ENCODE measurements at regions not wholly inside any gene's neighbourhood (a gene's known extent, or its start where the extent isn't known, plus 50 kb on each side); places are given as distances from the start of the nearest gene placed in this dataset.

DNA sequence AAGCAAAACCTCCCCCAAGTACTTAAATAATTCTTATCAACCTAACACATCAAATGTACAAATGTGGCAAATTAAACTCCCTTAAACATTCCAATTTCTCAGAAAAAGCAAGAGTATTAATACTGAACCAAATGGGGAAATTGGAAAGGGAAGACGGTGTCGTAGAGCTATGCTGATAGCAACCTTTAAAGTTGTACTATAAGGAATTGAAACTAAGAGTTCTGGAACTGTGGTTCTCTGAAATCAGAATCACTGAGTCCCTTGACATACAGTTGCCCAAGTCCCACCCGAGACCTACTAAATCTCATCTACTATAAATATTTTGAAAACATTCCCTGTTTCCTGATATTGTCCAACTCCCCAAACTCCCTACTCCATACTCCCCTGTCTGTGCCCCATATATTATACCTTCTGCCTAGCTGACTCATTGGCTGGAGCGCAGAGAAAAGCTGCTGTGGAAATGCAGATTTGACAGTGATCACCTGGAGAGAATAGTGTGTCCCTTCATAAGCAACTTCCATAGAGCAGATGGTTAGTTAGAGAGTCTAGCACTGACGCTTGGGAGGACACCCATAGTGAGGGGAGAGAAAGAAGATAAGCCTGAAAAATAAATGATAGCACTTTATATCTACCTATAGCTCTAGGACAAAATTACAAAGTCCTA, 51.4 kb upstream of the ITM2B start:
- Mint-ChIP-seq H3K4me1 (ENCODE audit: low read depth) (peaks cover 21% of the 10 kb centered on the region), H3K4me3 (no peak overlapping the region), H3K27ac (no peak overlapping the region), H3K36me3 (ENCODE audit: low read depth) (no peaks in the 10 kb centered on the region), H3K27me3 (ENCODE audit: insufficient read depth) (peaks cover 2% of the 10 kb centered on the region), H3K9me3 (no peaks in the 10 kb centered on the region)
- intact Hi-C loops (cut with micrococcal nuclease) = no loop called here
- DNase-seq (ENCODE audit: low spot score) = no peak

DNA sequence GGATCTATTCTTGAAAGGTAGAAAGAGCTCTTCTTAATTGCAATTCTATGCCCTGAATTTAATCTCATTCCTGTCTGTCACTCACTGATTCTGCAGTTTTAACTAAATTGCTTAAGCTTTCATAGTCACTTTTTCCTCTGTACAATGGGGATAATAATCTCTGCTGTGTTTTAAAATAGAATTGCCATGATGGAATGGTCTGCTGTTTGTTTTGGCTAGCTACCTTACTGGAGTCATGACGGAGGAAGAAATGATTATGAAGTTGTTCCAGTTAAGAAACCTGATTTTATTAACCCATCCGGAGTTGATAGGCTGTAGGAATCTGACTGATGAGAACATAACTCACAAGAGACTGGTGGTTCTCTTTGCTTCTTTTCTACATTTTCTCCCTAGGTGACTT, 54.9 kb upstream of the ITM2B start:
- Mint-ChIP-seq H3K27me3 (ENCODE audit: insufficient read depth) (peaks cover 6% of the 10 kb centered on the region), H3K4me3 (no peak overlapping the region), H3K4me1 (ENCODE audit: low read depth) (peaks cover 8% of the 10 kb centered on the region), H3K27ac (no peak overlapping the region), H3K9me3 (no peaks in the 10 kb centered on the region), H3K36me3 (ENCODE audit: low read depth) (no peaks in the 10 kb centered on the region)
- intact Hi-C loops (cut with micrococcal nuclease) = no loop called here
- DNase-seq (ENCODE audit: low spot score) = no peak

DNA sequence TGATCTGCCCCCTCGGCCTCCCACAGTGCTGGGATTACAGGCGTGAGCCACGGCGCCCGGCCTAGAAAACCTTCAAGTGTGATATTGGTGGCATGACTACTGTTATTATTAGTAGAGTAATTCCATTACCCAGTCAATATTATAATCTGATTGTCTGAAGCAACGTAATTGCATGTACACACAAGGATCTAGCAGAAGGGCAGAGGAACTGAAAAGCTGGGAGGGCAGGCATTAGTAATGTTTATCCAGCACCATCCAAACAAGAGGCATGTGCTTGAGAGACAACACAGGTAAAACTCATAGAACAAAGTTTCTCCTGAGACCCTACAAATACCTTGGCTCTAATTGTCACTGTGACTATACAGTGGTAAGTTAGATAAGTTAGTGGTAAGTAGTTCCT, 56.2 kb upstream of the ITM2B start:
- Mint-ChIP-seq H3K4me1 (ENCODE audit: low read depth) (no peaks in the 10 kb centered on the region), H3K4me3 (no peak overlapping the region), H3K9me3 (no peaks in the 10 kb centered on the region), H3K27me3 (ENCODE audit: insufficient read depth) (peaks cover 6% of the 10 kb centered on the region), H3K36me3 (ENCODE audit: low read depth) (no peaks in the 10 kb centered on the region), H3K27ac (no peak overlapping the region)
- intact Hi-C loops (cut with micrococcal nuclease) = no loop called here
- DNase-seq (ENCODE audit: low spot score) = no peak

DNA sequence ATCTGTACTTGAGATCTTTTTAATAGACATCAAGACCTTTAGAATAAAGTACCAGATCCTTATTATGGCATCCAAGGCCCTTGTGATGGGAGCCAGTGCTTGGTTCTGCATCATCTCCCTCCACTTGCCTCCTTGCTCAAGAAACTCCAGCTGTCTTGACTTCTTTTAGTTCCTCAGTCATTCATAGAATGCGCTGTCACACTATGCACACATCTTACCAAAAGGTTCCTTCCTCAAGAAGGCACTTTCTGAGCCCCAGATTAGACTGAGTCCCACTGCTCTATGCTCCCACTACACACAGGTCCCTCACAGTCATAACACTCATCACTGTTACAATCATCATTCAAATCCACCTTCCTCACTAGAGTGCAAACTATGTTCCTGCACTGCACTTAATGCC, 57.8 kb upstream of the ITM2B start:
- no peak overlapping the region for H3K4me3 Mint-ChIP-seq
- no peak overlapping the region for H3K27ac Mint-ChIP-seq
- intact Hi-C loops (cut with micrococcal nuclease) = no loop called here
- H3K9me3 Mint-ChIP-seq = no peaks in the 10 kb centered on the region
- no peaks in the 10 kb centered on the region for H3K36me3 Mint-ChIP-seq (ENCODE audit: low read depth)
- peaks cover 9% of the 10 kb centered on the region for H3K27me3 Mint-ChIP-seq (ENCODE audit: insufficient read depth)
- DNase-seq (ENCODE audit: low spot score) = no peak
- no peaks in the 10 kb centered on the region for H3K4me1 Mint-ChIP-seq (ENCODE audit: low read depth)

DNA sequence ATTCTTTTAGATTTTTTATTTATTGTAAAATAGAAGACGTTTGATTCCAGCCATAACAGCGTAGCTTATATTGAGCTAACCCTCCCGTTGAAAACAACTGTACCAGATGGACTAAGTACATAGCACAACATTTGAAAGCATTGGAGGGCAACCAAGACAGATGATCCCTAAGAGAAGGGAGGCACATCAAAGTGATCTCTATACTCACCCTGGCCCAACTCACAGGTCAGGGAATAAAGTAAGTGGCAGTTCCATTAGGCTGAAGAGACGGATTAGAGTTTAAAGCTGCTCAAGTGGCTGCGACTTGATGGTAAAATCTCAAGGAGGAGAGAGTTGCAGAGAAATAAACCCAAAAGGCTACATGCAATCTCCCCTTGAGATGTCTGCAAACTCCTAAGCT, 65.1 kb upstream of the ITM2B start:
- H3K4me3 Mint-ChIP-seq = no peak overlapping the region
- peaks cover 19% of the 10 kb centered on the region for H3K27me3 Mint-ChIP-seq (ENCODE audit: insufficient read depth)
- no peaks in the 10 kb centered on the region for H3K36me3 Mint-ChIP-seq (ENCODE audit: low read depth)
- no peaks in the 10 kb centered on the region for H3K9me3 Mint-ChIP-seq
- intact Hi-C loops (cut with micrococcal nuclease) = no loop called here
- H3K4me1 Mint-ChIP-seq (ENCODE audit: low read depth) = no peaks in the 10 kb centered on the region
- DNase-seq (ENCODE audit: low spot score) = no peak
- no peak overlapping the region for H3K27ac Mint-ChIP-seq

DNA sequence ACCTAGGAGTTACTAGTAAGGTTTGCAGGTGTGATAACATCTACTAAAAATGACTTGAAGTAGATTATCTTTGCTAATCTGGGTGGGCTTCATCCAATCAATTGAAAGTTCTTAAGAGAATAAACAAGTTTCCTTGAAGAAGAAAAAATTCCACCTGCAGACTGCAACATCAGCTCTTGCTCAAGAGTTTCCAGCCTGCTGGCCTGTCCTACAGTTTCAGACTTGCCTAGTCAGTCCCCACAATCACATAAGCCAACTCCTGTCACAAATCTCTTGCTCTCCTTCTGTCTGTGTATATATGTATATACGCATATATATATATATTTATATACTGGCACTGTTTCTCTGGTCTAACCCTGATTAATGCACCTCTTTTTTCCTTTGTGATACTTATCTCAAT, 67.3 kb upstream of the ITM2B start:
- DNase-seq (ENCODE audit: low spot score) = no peak
- intact Hi-C loops (cut with micrococcal nuclease) = no loop called here
- Mint-ChIP-seq H3K4me3 (no peak overlapping the region), H3K9me3 (no peaks in the 10 kb centered on the region), H3K36me3 (ENCODE audit: low read depth) (peaks cover 1% of the 10 kb centered on the region), H3K4me1 (ENCODE audit: low read depth) (peaks cover 8% of the 10 kb centered on the region), H3K27me3 (ENCODE audit: insufficient read depth) (peaks cover 20% of the 10 kb centered on the region), H3K27ac (no peak overlapping the region)

DNA sequence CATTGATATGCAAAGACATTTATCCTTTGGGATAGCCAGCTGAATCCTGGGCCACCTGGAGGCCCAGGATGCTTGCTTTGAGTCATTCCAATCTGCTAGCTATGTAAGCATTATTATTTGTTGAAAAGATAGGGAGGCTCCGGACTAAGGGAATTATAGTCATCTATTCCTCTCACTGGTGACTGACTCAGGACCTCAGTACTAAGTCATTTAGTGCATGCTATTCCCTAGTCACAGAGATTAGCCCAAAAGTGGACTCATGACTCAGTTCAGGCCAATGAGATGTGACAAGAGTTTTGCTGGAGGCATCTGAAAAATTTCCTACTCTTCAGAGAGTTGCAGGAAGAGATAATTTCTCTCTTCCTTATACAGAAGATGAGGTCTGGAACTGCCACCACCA, 67.9 kb upstream of the ITM2B start:
- intact Hi-C loops (cut with micrococcal nuclease) = no loop called here

DNA sequence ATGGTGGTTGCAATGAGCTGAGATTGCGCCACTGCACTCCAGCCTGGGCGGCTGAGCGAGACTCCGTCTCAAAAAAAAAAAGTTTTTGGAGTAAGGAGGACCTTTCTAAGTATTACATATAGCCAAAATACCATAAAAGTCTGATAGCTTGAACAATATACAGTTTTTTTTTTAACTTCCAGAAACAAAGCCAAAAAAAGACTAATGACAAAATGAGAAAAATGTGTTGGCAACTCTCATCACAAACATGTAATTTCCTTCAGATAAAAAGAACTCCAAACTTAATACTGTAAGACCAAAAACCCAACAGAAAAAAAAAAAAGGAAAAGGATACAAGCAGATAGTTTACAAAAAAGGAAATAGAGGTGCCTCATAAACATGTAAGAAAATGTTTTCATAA, 68.2 kb upstream of the MED4 start:
- H3K4me3 Mint-ChIP-seq = no peak overlapping the region
- no peaks in the 10 kb centered on the region for H3K9me3 Mint-ChIP-seq
- intact Hi-C loops (cut with micrococcal nuclease) = no loop called here
- H3K4me1 Mint-ChIP-seq (ENCODE audit: low read depth) = peaks cover 32% of the 10 kb centered on the region
- H3K36me3 Mint-ChIP-seq (ENCODE audit: low read depth) = peaks cover 3% of the 10 kb centered on the region
- H3K27ac Mint-ChIP-seq = no peak overlapping the region
- DNase-seq (ENCODE audit: low spot score) = no peak
- H3K27me3 Mint-ChIP-seq (ENCODE audit: insufficient read depth) = peaks cover 11% of the 10 kb centered on the region

More for the DNA sequence above, 67.9 kb upstream of the ITM2B start:
- H3K36me3 Mint-ChIP-seq (ENCODE audit: low read depth) = peaks cover 1% of the 10 kb centered on the region
- H3K4me1 Mint-ChIP-seq (ENCODE audit: low read depth) = peaks cover 15% of the 10 kb centered on the region
- H3K4me3 Mint-ChIP-seq = no peak overlapping the region
- no peak for DNase-seq (ENCODE audit: low spot score)
- peaks cover 16% of the 10 kb centered on the region for H3K27me3 Mint-ChIP-seq (ENCODE audit: insufficient read depth)
- H3K27ac Mint-ChIP-seq = no peak overlapping the region
- no peaks in the 10 kb centered on the region for H3K9me3 Mint-ChIP-seq

DNA sequence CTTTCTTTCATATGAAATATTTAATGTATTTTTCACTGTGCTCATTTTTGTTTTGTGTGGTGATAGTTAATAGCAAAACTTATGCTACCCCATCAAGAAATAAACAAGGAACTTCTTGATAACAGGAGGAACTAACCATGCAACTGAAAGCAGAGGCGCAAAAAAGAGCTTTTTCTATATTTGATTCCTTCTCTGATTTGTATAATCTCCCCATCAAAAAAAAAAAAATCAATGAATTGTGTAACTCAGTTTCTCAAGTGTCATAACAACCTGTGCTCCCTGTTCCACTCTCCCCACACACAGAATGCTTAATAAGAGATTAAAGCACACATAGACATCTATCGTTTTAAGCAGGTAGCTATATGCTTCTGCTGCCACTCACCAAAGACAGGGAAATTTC, 67.3 kb upstream of the MED4 start:
- intact Hi-C loops (cut with micrococcal nuclease) = no loop called here
- H3K9me3 Mint-ChIP-seq = no peaks in the 10 kb centered on the region
- peaks cover 3% of the 10 kb centered on the region for H3K36me3 Mint-ChIP-seq (ENCODE audit: low read depth)
- H3K4me1 Mint-ChIP-seq (ENCODE audit: low read depth) = peaks cover 34% of the 10 kb centered on the region
- H3K27me3 Mint-ChIP-seq (ENCODE audit: insufficient read depth) = peaks cover 7% of the 10 kb centered on the region
- no peak overlapping the region for H3K27ac Mint-ChIP-seq
- no peak for DNase-seq (ENCODE audit: low spot score)
- H3K4me3 Mint-ChIP-seq = no peak overlapping the region

DNA sequence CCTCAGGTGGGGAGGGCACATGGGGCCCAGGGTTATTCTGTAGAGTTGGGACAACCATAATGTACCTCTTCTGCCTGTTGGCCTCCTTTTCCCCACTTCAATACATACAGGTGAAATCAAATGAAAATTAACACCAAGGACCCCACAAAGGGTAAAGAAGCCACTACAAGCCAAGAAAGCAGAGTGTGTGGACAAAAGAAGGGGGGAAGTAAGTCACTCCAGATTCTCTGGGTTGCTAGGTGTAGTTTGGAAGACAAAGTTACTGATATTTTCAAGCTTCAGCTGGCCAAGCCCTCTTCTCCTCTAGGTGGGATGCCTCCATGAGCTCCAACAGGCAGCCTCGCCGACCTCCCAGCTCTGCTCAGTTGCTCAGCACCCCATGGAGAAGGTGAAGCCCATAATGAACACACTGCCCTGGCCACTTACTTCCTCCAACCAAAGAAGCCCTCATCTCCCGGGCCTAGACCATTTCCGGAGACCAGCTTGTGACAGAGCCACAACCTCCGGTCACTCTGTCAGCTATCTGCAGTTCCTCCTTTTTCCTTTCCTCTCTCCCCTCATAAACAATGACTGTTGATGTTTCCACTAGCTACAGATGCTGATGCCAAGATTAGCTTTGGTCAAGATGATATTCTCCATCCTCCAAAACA, 66.8 kb upstream of the MED4 start:
- Mint-ChIP-seq H3K36me3 (ENCODE audit: low read depth) (peaks cover 3% of the 10 kb centered on the region), H3K27ac (no peak overlapping the region), H3K27me3 (ENCODE audit: insufficient read depth) (peaks cover 5% of the 10 kb centered on the region), H3K4me1 (ENCODE audit: low read depth) (peaks cover 35% of the 10 kb centered on the region), H3K4me3 (no peak overlapping the region), H3K9me3 (no peaks in the 10 kb centered on the region)
- DNase-seq (ENCODE audit: low spot score) = no peak
- intact Hi-C loops (cut with micrococcal nuclease) = no loop called here

DNA sequence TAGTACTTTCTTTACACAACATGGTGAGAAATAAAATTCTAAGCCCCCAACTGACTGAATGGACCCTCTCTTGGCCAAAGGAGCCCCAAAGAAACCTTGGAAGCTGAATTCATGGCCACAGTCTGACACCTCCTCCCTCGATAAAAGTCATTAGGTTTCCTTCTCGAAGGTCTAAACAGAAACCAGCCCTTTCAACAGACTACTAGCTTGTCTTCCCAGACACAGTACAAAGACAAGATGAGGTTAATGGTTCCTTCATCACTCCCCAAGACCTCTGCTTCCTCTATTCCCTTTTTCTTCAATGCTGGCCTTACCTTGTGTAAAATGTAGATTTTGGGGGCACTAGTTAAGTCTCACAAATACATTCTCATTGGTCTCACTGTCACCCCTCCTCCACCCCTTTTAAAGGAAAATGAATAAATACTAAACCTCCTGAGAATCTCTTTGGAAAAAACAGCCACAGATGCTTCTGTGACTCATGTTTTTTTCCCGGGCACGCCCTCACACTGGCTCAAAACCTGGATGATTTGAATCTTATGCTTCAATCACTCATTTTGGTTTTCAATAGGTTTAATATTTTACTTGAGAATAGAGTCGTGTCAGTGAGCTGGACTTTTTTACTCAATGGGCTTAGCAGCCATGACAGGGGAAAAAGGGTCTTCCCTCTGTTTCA, 65.8 kb upstream of the MED4 start:
- intact Hi-C loops (cut with micrococcal nuclease) = no loop called here
- Mint-ChIP-seq H3K27me3 (ENCODE audit: insufficient read depth) (peaks cover 5% of the 10 kb centered on the region), H3K9me3 (no peaks in the 10 kb centered on the region), H3K4me1 (ENCODE audit: low read depth) (peaks cover 44% of the 10 kb centered on the region), H3K36me3 (ENCODE audit: low read depth) (peaks cover 3% of the 10 kb centered on the region), H3K27ac (peak overlapping the region; percentile 37), H3K4me3 (peak overlapping the region; percentile 17)
- DNase-seq (ENCODE audit: low spot score) = no peak

DNA sequence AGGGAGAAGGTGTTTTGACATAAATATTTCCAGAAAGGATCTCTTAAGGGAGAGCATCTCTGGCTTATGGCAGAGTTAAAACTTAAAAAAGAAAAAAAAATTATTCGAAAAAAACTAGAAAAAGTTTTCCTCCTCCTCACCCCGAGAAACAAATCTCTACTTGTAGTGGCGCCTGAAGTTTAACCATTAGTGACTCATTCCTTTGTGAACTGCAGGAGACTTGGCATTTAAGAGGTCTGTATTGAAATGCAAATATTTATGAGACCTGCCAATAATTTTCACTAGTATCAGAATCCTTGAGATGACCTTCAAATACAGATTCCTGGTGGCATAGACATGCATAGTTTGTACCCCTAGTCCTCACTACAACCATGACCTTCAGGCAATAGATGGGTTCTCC, 64.9 kb upstream of the MED4 start:
- Mint-ChIP-seq H3K9me3 (no peaks in the 10 kb centered on the region), H3K4me1 (ENCODE audit: low read depth) (peaks cover 54% of the 10 kb centered on the region), H3K27me3 (ENCODE audit: insufficient read depth) (peaks cover 5% of the 10 kb centered on the region), H3K4me3 (no peak overlapping the region), H3K36me3 (ENCODE audit: low read depth) (peaks cover 5% of the 10 kb centered on the region), H3K27ac (no peak overlapping the region)
- no peak for DNase-seq (ENCODE audit: low spot score)
- intact Hi-C loops (cut with micrococcal nuclease) = loop anchor here (5.0 to 10.0 kb wide), 2 partner anchors 145 to 242 kb away; partner anchors contain the start of gene RB1

DNA sequence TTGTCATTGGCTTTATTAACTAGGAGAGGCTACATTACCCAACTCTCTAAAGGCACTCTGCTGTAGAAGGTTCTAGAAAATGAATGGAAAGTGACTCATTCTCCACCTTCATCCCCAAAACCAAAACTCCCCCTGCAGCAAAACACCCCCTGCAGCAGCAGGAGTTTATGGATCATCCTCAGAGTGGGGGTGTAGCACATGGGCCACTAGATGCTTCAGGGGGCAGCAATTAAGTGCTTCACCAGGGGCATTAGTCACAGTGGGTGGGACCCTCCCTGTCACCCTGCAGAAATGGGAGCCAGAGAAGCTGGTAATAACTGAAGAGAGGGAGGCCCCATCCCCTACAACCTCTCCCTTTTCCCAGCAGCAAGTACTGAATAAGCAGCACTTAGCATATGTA, 64.5 kb upstream of the MED4 start:
- Mint-ChIP-seq H3K27ac (no peak overlapping the region), H3K36me3 (ENCODE audit: low read depth) (peaks cover 5% of the 10 kb centered on the region)

More for the DNA sequence above, 64.5 kb upstream of the MED4 start:
- Mint-ChIP-seq H3K9me3 (no peaks in the 10 kb centered on the region), H3K4me3 (no peak overlapping the region), H3K27me3 (ENCODE audit: insufficient read depth) (peaks cover 5% of the 10 kb centered on the region), H3K4me1 (ENCODE audit: low read depth) (peaks cover 58% of the 10 kb centered on the region)
- DNase-seq (ENCODE audit: low spot score) = no peak
- intact Hi-C loops (cut with micrococcal nuclease) = loop anchor here (5.0 to 10.0 kb wide), 2 partner anchors 145 to 243 kb away; partner anchors contain the start of gene RB1

All from activated T-helper 1 cell treated with anti-CD3 and anti-CD28 coated beads, Interleukin-12 subunit alpha, Interleukin-12 subunit beta, Interleukin-2, Interleukin-4 antibody, amounts not matched to agents 30 ng/mL and 10 ng/mL and 1 ng/mL, durations not matched to agents 14 hours and 24 hours and 36 hours (primary cell).